ENCODE measurements at regions not wholly inside any gene's neighbourhood (a gene's known extent, or its start where the extent isn't known, plus 50 kb on each side); places are given as distances from the start of the nearest gene placed in this dataset.

DNA sequence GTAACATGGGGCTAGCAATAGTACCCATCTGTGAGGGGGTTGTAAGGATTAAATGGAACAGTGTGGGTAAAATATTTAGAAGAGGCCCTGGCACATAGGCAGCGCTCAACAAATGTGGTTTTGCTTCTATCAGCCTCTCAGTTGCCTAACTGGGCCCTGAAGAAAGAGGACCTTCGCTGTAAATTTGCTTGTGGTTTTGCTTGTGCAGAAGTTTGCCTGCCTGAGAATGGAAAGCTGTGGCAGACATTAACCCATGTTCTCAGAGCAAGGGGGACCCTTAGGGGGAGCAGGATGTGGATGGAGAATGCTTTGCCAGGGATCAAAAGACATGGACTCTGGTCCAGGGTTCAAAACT lies 160.1 kb downstream of the BRMS1L start:
- Histone ChIP-seq H3K9me3 (replicated peaks; ENCODE audit: control insufficient read depth, insufficient read depth, low read length) (no peaks in the 10 kb centered on the region), H3K9ac (replicated peaks; ENCODE audit: extremely low read depth, insufficient read depth, low read length) (no peak overlapping the region), H3K4me2 (ENCODE audit: insufficient read depth, low read length) (no peak overlapping the region), H3K27me3 (ENCODE audit: control insufficient read depth in 2 of 2, insufficient read depth in 2 of 2, low read length in 2 of 2) (no peaks in the 10 kb centered on the region), H4K20me1 (replicated peaks; ENCODE audit: control insufficient read depth, extremely low read depth, insufficient read depth, low read length) (no peaks in the 10 kb centered on the region), H3K4me1 (ENCODE audit: control insufficient read depth, extremely low read depth, insufficient read depth, low read length) (no peaks in the 10 kb centered on the region), H3K4me3 (replicated peaks in 1 of 3; ENCODE audit: insufficient read depth in 1 of 3, low read depth in 1 of 3, low read length in 3 of 3) (no peak overlapping the region), H2AFZ (ENCODE audit: low read depth, low read length) (no peak overlapping the region), H3K79me2 (ENCODE audit: control insufficient read depth, insufficient read depth, low read length) (no peaks in the 10 kb centered on the region), H3K9me1 (replicated peaks; ENCODE audit: control insufficient read depth, extremely low read depth, insufficient read depth, low read length) (no peaks in the 10 kb centered on the region), H3K27ac (ENCODE audit: insufficient read depth, low read depth, low read length) (no peak overlapping the region), H3K36me3 (ENCODE audit: control insufficient read depth in 2 of 2, extremely low read depth in 1 of 2, insufficient read depth in 2 of 2, low read length in 2 of 2) (no peaks in the 10 kb centered on the region)
- no TSS peak for BruUV-seq (replicated peaks)
- no peak for FAIRE-seq
- ChIA-PET POLR2A (no interaction called here), CTCF (interaction anchor here (0.7 to 0.8 kb wide), 2 partner anchors 84 to 98 kb away, joined by 3 read pairs; no protein-coding TSS in a partner anchor)
- no peak for DNase-seq (ENCODE audit: low read depth, low spot score)
- intact Hi-C loops (cut with micrococcal nuclease): no loop called here
- TF ChIP-seq POLR2AphosphoS5 (IDR thresholded peaks at IDR 0.05; ENCODE audit: insufficient read depth, low read depth, low read length): no peak
- dilution Hi-C loops (cut with MboI; ENCODE audit: extremely low pct_ligation_motif_present, low sequenced_read_pairs): no loop called here

DNA sequence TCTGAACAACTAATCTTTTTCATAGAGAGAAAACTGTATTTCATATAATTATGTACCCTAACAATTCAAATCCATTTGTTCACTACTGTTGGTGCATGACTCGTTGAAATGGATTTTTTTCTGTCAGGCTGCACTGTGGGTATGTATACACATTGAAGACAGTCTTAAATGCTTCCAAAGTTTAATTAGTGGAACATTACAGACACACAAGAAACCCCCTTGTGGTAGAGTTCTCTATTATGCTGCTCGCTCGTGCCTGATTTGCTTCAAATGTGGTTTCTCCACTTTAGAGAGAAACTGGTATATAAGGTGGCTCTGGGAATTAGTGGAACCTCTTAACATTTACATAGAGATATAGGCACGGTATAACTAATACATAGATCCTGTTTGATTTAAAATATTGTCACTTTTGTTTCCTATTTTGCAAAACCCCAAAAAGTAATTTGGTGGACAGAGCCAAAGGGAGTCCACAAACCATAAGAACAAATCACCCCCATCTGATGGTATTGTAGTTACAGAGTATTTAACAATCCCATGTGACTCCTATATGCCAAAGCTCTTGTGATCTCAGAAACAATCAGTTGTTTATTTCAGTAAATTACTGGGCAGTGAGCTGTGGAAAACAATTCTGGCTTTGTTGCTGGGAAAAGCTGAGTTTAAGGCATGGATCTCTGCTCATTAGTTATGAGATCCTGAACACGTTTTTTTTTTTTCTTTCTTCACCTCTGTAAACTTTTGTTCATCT lies 159.5 kb downstream of the BRMS1L start:
- H2AFZ ChIP-seq (ENCODE audit: low read depth, low read length): no peak overlapping the region
- DNase-seq (ENCODE audit: low read depth, low spot score): no peak
- ChIA-PET POLR2A (no interaction called here), CTCF (interaction anchor here (0.7 to 1.5 kb wide), 4 partner anchors 24 to 103 kb away, joined by 3 to 4 read pairs (median 3); no protein-coding TSS in a partner anchor)
- no peaks in the 10 kb centered on the region for H3K27me3 ChIP-seq (ENCODE audit: control insufficient read depth in 2 of 2, insufficient read depth in 2 of 2, low read length in 2 of 2)
- no peak overlapping the region for H3K4me2 ChIP-seq (ENCODE audit: insufficient read depth, low read length)
- no peaks in the 10 kb centered on the region for H3K9me1 ChIP-seq (replicated peaks; ENCODE audit: control insufficient read depth, extremely low read depth, insufficient read depth, low read length)
- no peak overlapping the region for H3K9ac ChIP-seq (replicated peaks; ENCODE audit: extremely low read depth, insufficient read depth, low read length)
- H3K9me3 ChIP-seq (replicated peaks; ENCODE audit: control insufficient read depth, insufficient read depth, low read length): no peaks in the 10 kb centered on the region
- no peaks in the 10 kb centered on the region for H3K79me2 ChIP-seq (ENCODE audit: control insufficient read depth, insufficient read depth, low read length)
- no peaks in the 10 kb centered on the region for H4K20me1 ChIP-seq (replicated peaks; ENCODE audit: control insufficient read depth, extremely low read depth, insufficient read depth, low read length)
- BruUV-seq (replicated peaks): no TSS peak
- H3K4me1 ChIP-seq (ENCODE audit: control insufficient read depth, extremely low read depth, insufficient read depth, low read length): no peaks in the 10 kb centered on the region
- TF ChIP-seq FOS (IDR thresholded peaks at IDR 0.05; ENCODE audit: borderline replicate concordance, insufficient read depth, low read length): no peak
- TF ChIP-seq, protein P1, sequence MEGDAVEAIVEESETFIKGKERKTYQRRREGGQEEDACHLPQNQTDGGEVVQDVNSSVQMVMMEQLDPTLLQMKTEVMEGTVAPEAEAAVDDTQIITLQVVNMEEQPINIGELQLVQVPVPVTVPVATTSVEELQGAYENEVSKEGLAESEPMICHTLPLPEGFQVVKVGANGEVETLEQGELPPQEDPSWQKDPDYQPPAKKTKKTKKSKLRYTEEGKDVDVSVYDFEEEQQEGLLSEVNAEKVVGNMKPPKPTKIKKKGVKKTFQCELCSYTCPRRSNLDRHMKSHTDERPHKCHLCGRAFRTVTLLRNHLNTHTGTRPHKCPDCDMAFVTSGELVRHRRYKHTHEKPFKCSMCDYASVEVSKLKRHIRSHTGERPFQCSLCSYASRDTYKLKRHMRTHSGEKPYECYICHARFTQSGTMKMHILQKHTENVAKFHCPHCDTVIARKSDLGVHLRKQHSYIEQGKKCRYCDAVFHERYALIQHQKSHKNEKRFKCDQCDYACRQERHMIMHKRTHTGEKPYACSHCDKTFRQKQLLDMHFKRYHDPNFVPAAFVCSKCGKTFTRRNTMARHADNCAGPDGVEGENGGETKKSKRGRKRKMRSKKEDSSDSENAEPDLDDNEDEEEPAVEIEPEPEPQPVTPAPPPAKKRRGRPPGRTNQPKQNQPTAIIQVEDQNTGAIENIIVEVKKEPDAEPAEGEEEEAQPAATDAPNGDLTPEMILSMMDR (IDR thresholded peaks at IDR 0.05; ENCODE audit: extremely low read depth in 1 of 2, insufficient read depth in 1 of 2, low read depth in 1 of 2, low read length in 2 of 2): no peak
- TF ChIP-seq, protein P2, sequence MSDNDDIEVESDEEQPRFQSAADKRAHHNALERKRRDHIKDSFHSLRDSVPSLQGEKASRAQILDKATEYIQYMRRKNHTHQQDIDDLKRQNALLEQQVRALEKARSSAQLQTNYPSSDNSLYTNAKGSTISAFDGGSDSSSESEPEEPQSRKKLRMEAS (IDR thresholded peaks at IDR 0.05; ENCODE audit: insufficient read depth, insufficient read length): no peak
- no peak for FAIRE-seq
- no peak overlapping the region for H3K4me3 ChIP-seq (replicated peaks in 1 of 3; ENCODE audit: insufficient read depth in 1 of 3, low read depth in 1 of 3, low read length in 3 of 3)
- intact Hi-C loops (cut with micrococcal nuclease): no loop called here
- H3K27ac ChIP-seq (ENCODE audit: insufficient read depth, low read depth, low read length): no peak overlapping the region
- dilution Hi-C loops (cut with MboI; ENCODE audit: extremely low pct_ligation_motif_present, low sequenced_read_pairs): no loop called here
- H3K36me3 ChIP-seq (ENCODE audit: control insufficient read depth in 2 of 2, extremely low read depth in 1 of 2, insufficient read depth in 2 of 2, low read length in 2 of 2): no peaks in the 10 kb centered on the region

Data from endothelial cell of umbilical vein (primary cell).